DMS79 treated with DMSO at 0.1 percent for 48 hours (cell line): ENCODE measurements at regions not wholly inside any gene's neighbourhood (a gene's known extent, or its start where the extent isn't known, plus 50 kb on each side); places are given as distances from the start of the nearest gene placed in this dataset.
"Not testable (repeated sequence)": the region's sequence is repeated elsewhere in the genome, so short reads cannot be mapped to it uniquely, and the experiment has no call there.

Experiments
- DNase-seq: peaks from one replicate; lab custom pipeline; 2025; lab: John Stamatoyannopoulos, UW

DNA sequence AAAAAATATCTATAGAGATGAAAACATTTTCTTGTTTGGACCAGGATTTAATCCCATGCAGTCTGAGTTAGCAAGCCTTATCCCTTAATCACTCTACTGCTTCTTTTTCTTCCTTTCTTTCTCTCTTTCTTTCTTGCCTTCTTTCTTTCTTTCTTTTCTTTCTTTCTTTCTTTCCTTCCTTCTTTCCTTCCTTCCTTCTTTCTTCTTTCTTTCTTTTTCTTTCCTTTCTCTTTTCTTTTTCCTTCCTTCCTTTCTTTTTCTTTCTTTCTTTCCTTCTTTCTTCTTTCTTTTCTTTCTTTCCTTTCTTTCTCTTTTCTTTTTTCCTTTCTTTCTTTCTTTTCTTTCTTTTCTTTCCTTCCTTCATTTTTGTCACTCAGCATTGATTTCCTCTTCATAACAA is 434.6 kb downstream of the FAT4 start:
- DNase-seq = no peak

DNA sequence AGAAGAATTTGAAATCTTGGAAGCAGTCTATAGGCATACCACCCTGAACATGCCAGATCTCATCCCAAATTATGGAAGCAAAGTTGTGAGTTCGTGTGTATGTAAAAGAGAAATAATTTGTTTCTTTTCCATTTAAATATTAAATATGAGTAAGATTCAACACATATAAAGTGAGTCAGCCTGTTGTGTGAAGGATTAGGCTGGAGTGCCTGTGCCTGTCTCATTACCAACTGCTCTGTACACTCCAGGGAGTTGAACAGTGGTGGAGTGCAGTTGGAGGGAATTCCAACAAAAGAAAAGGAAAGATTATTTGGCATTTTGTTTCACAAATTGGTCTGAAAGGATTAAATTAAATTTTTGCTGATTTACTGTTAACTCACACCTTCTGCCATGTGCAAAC is 435.6 kb downstream of the FAT4 start:
- no peak for DNase-seq

- DNase-seq = no peak
Measured at GRCh38 chr4:125750828-125751466, 436.2 kb downstream of the FAT4 start.

DNA sequence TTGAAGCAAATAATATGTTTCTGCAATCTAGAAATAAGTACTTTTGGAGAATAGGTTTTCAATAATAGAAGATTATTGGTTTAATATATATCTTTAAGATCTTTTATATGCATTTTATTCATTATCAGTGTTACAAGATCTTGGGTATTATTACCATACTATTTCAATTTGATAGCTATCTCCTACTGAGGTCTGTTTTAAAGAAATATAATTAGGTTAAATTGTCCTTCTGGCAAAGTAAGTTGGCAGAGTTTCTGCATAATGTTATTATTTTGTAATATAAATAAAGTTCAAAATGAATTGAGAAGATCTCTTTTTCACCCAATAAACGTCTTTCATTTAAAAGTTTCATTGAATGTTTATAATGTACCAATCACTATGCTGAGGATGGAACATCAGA is 443.7 kb downstream of the FAT4 start:
- DNase-seq = no peak

GRCh38 chr4:125760201-125760819 is 445.6 kb downstream of the FAT4 start:
- DNase-seq = no peak

DNA sequence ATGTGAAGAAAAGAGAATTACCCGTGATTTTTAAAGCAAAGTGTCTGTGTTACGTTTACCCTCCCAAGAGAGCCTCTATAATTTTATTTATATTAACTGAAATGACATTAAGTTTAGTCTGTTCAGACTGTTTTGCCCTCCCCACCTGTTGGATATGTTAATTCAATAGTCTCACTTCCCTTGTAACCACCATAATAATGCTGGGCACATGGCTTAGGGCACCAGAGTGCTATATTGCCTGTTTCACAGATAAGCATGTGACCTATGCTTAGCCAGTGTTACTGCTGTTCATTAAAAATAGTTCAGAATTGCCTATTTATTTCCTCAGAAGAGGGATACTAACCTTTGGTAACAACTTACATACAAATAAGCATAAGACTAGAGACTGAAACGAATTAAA is 446.2 kb downstream of the FAT4 start:
- DNase-seq = no peak

DNA sequence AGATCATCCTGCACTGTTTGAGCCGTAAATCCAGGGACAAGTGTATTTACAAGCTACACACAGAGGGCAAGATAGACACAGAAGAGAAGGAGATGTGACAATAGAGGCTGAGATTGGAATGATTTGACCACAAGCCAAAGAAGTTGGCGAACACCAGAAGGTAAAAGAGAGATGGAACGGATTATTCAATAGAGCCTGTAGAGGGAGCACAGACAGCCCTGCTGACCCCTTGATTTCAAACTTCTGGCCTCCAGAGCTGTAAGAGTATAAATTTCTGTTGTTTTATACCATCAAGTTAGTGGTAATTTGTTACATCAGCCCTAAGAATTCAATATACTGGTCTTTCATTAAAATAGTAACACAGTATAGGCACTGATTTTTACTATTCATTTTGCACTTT is 447.8 kb downstream of the FAT4 start:
- DNase-seq = no peak

GRCh38 chr4:125765941-125766340 is 451.2 kb downstream of the FAT4 start:
- no peak for DNase-seq

- DNase-seq = no peak
Measured at GRCh38 chr4:125770814-125771398, 456.2 kb downstream of the FAT4 start.

GRCh38 chr4:125772680-125773079 is 457.9 kb downstream of the FAT4 start:
- DNase-seq = no peak

DNA sequence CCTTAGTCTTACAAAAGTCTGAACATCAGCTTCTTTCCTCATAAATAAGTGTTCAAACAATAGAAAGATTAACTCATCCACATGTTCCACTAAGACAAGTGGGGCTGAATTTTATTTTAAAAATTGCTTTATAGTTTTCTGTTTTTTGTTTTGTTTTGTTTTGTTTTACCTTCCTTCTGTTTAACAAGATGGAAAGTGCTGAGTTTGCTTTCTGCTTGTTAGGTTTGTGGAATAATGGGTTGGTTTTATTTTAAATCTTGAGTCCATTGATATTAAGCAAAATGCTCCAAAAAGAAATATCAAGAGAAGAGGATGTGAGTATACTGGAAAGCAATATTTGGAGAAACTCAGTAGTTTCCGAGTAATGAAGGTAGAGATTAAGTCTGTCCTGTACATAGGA is 458.7 kb downstream of the FAT4 start:
- no peak for DNase-seq

DNA sequence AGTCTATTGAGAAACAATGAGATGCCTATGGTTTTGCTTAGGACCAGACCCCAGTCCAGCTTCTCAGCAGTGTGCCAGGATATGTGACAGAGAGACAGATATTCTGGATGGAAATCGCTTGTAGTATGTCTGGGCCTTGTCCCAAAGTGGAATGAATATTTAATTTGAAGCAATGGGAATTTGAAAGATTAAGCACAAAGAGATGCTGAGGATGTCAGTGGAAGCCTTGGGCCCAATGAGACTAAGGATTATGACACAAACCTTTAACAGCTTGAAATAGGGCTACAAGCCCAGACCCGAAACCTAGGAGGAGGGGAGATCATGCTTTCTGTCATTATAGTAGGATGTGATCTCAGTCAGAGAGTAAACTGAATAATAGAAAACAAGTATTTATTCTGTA is 459.2 kb downstream of the FAT4 start:
- no peak for DNase-seq

- no peak for DNase-seq
Measured at GRCh38 chr4:125776146-125776545, 461.4 kb downstream of the FAT4 start.

GRCh38 chr4:125780164-125780563 is 465.4 kb downstream of the FAT4 start:
- no peak for DNase-seq

- DNase-seq = no peak
Measured at GRCh38 chr4:125780747-125781146, 466.0 kb downstream of the FAT4 start.

GRCh38 chr4:125781651-125782050 is 466.9 kb downstream of the FAT4 start:
- DNase-seq = no peak

DNA sequence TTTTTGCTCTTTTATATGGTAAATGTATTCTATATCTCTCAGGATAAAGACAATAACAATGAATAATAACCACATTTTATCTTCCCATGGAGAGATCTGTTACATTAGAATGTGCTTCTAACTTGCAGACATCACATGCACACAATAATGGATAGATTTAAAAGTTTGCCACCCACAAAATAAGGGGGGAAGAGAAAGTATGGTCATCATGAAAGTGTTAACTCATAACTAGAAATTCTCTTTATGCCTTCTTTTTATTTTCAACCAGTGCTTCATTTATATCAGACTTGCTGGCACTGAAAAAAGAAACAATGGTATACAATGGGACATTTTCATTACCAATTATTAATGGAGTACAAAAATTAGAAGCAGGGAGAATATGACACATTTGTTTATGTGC is 470.0 kb downstream of the FAT4 start:
- DNase-seq = no peak

GRCh38 chr4:125787707-125788106 is 473.0 kb downstream of the FAT4 start:
- DNase-seq = no peak

- DNase-seq = no peak
Measured at GRCh38 chr4:125789023-125789422, 474.3 kb downstream of the FAT4 start.

DNA sequence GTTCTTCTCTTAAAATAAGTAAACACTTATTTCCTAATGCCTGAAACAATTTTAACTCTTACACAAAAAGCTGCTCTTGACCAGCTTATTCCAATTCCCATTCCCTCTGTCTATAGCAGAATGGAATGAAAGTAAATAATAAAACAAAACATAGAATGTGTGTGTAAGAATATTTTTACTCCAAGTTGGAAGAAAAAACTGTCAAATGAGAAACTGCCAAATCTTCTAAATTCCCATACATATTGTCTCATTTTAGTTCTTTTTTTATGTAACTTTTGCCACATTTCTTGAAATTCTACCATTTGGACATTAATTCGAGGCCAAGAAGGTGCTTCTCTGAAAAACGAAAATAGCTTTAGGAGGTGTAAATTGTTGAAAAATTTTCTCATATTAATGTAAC is 477.1 kb downstream of the FAT4 start:
- no peak for DNase-seq

- DNase-seq = no peak
Measured at GRCh38 chr4:125794989-125795388, 480.2 kb downstream of the FAT4 start.

- DNase-seq = no peak
Measured at GRCh38 chr4:125796138-125796537, 481.4 kb downstream of the FAT4 start.

DNA sequence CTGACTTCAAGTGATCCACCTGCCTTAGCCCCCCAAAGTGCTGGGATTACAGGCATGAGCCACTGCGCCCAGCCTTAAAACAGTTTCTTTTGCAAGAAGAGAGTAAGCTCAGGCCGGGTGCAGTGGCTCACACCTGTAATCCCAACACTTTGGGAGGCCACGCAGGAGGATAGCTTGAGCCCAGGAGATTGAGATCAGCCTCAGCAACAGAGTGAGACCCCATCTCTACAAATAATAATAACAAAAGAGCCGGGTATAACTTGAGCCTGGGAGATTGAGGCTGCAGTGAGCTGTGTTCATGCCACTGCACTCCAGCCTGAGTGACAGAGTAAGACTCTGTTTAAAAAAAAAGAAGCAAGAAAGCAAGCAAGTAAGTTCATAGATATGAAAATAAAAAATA is 482.9 kb downstream of the FAT4 start:
- DNase-seq = not testable (repeated sequence)

- no peak for DNase-seq
Measured at GRCh38 chr4:125801373-125801772, 486.6 kb downstream of the FAT4 start.
